ENCODE measurements at regions not wholly inside any gene's neighbourhood (a gene's known extent, or its start where the extent isn't known, plus 50 kb on each side); places are given as distances from the start of the nearest gene placed in this dataset.

GRCh38 chr17:17424552-17424951 is 52.2 kb upstream of the MED9 start:
- TF ChIP-seq SIN3A (IDR thresholded peaks at IDR 0.05; ENCODE audit: borderline replicate concordance, insufficient read depth, low read length) (no peak), TAF1 (IDR thresholded peaks at IDR 0.05; ENCODE audit: borderline replicate concordance, insufficient read depth, low read length) (no peak), FOXP2 (optimal IDR thresholded peaks at IDR 0.05; ENCODE audit: borderline replicate concordance, extremely low read depth, extremely low read length, insufficient read depth) (no peak), POLR2AphosphoS5 (IDR thresholded peaks at IDR 0.05; ENCODE audit: low read depth, low read length) (no peak), REST (IDR thresholded peaks at IDR 0.05; ENCODE audit: insufficient read depth in 1 of 2, low read depth in 2 of 2, low read length in 2 of 2) (no peak)

DNA sequence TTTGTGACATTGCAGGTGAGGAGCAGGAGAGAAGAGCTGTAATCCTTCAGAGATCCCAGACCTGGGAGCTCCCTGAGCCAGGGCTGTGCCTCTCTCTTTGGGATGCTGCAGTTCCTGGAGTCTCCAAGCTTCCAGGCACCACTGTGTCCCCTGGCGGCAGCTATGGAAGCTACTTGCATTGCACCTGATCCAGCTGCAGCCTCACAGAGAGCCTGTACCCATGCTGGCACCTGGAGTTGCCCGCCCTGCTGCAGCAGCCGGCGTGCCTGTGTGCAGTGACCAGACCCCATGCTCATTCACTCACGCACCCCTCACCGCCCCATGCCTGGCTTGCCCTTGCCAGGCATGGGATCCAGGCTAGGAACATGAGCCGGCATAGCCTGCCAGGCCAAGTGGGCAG is 51.8 kb upstream of the MED9 start:
- TF ChIP-seq FOXP2 (optimal IDR thresholded peaks at IDR 0.05; ENCODE audit: borderline replicate concordance, extremely low read depth, extremely low read length, insufficient read depth) (no peak), POLR2AphosphoS5 (IDR thresholded peaks at IDR 0.05; ENCODE audit: low read depth, low read length) (no peak), SIN3A (IDR thresholded peaks at IDR 0.05; ENCODE audit: borderline replicate concordance, insufficient read depth, low read length) (no peak), TAF1 (IDR thresholded peaks at IDR 0.05; ENCODE audit: borderline replicate concordance, insufficient read depth, low read length) (no peak)

GRCh38 chr17:17425591-17425990 is 51.2 kb upstream of the MED9 start:
- no peak for TF ChIP-seq REST (IDR thresholded peaks at IDR 0.05; ENCODE audit: insufficient read depth in 1 of 2, low read depth in 2 of 2, low read length in 2 of 2)
- no peak for TF ChIP-seq POLR2AphosphoS5 (IDR thresholded peaks at IDR 0.05; ENCODE audit: low read depth, low read length)
- no peak for TF ChIP-seq TAF1 (IDR thresholded peaks at IDR 0.05; ENCODE audit: borderline replicate concordance, insufficient read depth, low read length)
- TF ChIP-seq FOXP2 (optimal IDR thresholded peaks at IDR 0.05; ENCODE audit: borderline replicate concordance, extremely low read depth, extremely low read length, insufficient read depth) = no peak
- TF ChIP-seq SIN3A (IDR thresholded peaks at IDR 0.05; ENCODE audit: borderline replicate concordance, insufficient read depth, low read length) = no peak

- TF ChIP-seq POLR2AphosphoS5 (IDR thresholded peaks at IDR 0.05; ENCODE audit: low read depth, low read length) = no peak
- TF ChIP-seq SIN3A (IDR thresholded peaks at IDR 0.05; ENCODE audit: borderline replicate concordance, insufficient read depth, low read length) = no peak
- no peak for TF ChIP-seq TAF1 (IDR thresholded peaks at IDR 0.05; ENCODE audit: borderline replicate concordance, insufficient read depth, low read length)
- TF ChIP-seq REST (IDR thresholded peaks at IDR 0.05; ENCODE audit: insufficient read depth in 1 of 2, low read depth in 2 of 2, low read length in 2 of 2) = no peak
- TF ChIP-seq FOXP2 (optimal IDR thresholded peaks at IDR 0.05; ENCODE audit: borderline replicate concordance, extremely low read depth, extremely low read length, insufficient read depth) = no peak
Measured at GRCh38 chr17:17426184-17426583, 50.6 kb upstream of the MED9 start.
